NCI-H1694 (cell line): ENCODE measurements at regions not wholly inside any gene's neighbourhood (a gene's known extent, or its start where the extent isn't known, plus 50 kb on each side); places are given as distances from the start of the nearest gene placed in this dataset.

Experiments used
- DNase-seq: peaks from one replicate; lab custom pipeline; 2025; lab: John Stamatoyannopoulos, UW

DNA sequence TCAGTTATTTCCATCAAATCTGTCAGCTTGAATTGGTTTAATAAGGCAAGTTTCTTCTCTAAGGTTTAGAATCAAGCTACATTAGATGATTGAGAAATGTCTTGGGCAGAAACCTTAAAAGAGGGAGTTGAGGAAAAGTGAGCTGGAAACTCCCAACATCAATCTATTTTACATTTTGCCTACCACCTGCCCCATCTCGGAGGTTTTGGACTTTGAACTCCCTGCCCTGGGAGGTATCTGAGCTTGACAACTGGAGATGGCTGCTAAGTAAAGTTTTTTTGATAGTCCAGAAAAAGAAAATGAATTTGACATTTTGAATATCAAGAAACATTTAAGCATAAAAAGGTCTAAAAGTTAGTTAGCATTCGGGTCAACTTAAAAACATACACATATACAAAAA, 234.2 kb downstream of the NFKBIZ start:
- no peak for DNase-seq

- no peak for DNase-seq
Measured at GRCh38 chr3:102084006-102084405, 234.7 kb downstream of the NFKBIZ start.

- no peak for DNase-seq
Measured at GRCh38 chr3:102084704-102085103, 235.4 kb downstream of the NFKBIZ start.

GRCh38 chr3:102085431-102086176, 236.3 kb downstream of the NFKBIZ start:
- no peak for DNase-seq

DNA sequence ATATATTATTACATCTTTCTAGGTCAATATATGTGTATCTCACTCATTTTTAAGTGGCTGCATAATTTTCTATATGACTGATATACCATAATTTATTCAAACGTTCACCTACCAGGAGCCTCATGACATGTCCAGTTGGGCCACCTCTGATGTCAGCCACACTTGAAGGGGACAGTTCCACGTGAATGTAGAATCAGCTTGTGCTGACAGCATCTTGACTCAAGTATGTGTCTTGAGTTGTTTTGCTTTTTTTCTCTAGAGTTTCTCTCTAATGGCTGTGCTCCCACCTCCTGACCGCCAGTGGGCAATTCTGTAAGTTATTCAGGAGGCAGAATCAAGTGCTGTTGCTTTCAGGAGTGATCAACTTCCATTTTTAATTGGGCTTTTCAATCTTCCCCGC, 237.9 kb downstream of the NFKBIZ start:
- no peak for DNase-seq

GRCh38 chr3:102089239-102089638, 239.9 kb downstream of the NFKBIZ start:
- DNase-seq: no peak

DNA sequence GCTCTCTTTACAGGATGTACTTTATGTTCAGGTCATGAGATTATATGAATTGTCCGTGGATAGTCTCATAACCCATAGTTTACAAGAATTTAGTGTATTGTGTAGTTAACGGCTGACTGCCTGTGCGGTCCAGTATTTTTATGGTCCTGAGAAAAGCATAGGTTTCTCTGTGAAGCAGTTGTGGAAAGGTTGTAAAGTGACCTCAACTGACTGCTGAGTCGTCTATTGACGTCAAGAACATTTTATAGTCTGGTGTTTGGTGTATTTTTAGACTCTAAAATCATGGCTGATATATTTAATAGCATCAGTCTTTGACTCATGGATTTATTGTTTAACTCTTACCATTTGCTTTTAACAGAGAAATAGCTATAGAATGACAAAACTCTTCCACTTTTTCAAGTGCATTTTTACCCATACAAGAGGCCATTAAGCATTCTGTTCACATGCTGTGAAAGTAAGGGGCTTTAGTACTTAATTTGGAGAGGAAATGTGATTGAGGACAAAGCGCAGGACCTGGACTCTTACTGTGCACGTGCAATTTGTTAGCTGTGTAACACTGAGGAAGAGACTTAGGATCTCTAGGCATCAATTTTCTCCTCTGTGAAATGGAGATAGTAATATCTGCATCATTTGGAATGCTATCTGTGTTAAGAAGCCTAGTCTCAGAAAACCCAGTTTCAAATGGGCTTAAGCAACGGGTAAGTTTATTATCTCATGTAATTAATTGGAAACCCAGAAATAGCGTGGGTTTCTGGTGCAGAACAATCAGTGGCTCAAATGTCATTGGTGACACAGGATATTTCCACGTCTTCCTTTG, 240.8 kb downstream of the NFKBIZ start:
- no peak for DNase-seq

GRCh38 chr3:102090721-102091045, 241.4 kb downstream of the NFKBIZ start:
- no peak for DNase-seq

GRCh38 chr3:102091358-102091757, 242.0 kb downstream of the NFKBIZ start:
- DNase-seq: no peak

GRCh38 chr3:102092617-102093466, 243.5 kb downstream of the NFKBIZ start:
- DNase-seq: no peak

- DNase-seq: no peak
Measured at GRCh38 chr3:102094506-102094905, 245.2 kb downstream of the NFKBIZ start.

DNA sequence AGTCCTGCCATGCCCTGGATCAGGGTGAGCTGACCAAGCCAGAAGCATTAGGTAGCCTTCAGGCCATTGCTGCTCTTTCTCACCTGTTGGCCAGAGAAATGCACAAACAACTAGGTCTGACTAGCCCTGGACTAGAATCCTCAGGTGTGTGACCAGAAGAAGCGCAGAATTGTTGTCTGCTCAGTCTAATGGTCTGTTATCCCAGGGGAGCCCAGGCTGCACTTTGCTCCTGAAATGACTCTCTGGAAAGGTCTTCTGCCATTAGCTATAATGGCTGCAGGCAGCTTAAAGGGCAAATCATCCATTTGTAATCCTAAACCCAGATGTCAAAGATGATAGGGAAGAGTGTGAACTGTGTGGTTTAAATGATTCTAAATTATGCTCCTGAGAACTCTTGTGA, 246.1 kb downstream of the NFKBIZ start:
- no peak for DNase-seq

DNA sequence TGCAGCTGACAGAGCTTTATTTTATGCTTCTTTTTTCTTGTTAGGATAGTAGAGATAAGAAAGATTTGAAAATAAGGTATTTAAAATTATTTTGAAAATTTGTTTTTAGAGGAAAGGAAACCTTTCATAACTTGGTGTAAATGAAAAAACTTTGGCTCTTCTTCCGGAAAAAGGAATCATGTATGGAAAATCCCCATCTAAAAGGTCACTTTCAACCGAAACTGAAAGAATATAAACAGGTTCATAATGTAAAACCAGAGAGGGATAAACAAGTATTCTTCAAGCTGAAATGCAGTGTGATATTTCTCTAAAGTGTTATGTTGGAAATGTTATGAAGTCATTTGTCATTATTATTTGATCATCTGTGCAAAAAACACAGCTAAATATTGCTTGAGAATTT, 246.8 kb downstream of the NFKBIZ start:
- no peak for DNase-seq

GRCh38 chr3:102098130-102098885, 249.0 kb downstream of the NFKBIZ start:
- no peak for DNase-seq

DNA sequence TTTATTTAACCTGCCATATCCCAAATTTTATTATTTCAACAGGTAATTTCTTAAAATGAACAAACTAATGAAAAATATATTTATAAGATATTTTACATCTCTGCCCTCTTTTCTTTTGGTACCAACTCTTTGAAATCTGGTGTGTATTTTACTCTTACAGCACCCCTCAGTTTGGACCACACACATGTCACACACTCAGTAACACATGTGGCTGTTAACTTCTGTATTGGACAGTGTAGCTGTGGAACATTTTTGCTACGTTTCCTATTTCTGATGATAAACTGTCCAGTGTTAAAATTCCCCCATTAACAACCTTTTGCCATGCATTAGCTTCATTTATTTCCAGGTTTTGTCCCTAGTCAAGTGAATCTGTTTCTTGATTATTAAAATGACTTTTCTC, 250.6 kb downstream of the NFKBIZ start:
- no peak for DNase-seq

- no peak for DNase-seq
Measured at GRCh38 chr3:102102394-102102793, 253.1 kb downstream of the NFKBIZ start.

- no peak for DNase-seq
Measured at GRCh38 chr3:102104033-102104432, 254.7 kb downstream of the NFKBIZ start.

- no peak for DNase-seq
Measured at GRCh38 chr3:102105193-102105592, 255.9 kb downstream of the NFKBIZ start.

GRCh38 chr3:102106416-102107097, 257.2 kb downstream of the NFKBIZ start:
- no peak for DNase-seq

DNA sequence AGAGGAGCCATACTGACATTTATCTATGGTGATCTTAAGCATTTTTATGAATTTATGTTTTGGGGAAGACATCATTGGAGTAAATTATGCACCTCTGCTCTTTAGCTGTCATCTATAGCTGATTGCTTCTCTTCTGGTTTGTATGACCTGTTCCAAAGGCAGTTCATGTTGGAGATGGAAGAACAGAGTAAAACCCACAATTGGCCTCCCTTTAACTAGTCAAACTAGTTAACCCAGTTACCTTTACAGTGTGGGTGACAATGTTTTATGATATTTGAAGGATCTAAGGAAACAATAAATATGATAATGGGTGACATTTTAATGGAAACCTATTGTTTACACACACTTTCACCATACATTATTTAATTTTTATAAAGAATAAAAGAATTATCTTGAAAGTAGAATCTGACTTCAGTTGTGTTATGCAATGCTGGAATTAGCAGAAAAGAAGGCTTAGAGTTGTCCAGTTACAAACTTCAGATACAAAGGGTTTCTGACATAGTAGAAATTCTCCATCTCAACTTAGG, 263.5 kb downstream of the NFKBIZ start:
- DNase-seq: no peak

GRCh38 chr3:102113421-102114041, 264.2 kb downstream of the NFKBIZ start:
- DNase-seq: no peak
